Keratinocyte (primary cell): ENCODE measurements at regions not wholly inside any gene's neighbourhood (a gene's known extent, or its start where the extent isn't known, plus 50 kb on each side); places are given as distances from the start of the nearest gene placed in this dataset.

ENCODE experiments used
- DNase-seq: peaks from one replicate; pipeline ENCODE4 v3.0.0-alpha.2; 2011; ENCODE audit warnings: low read depth, missing footprints, low spot score
- FAIRE-seq: peaks from 2 replicates; lab custom pipeline; 2011; peaks lifted over from hg19 to GRCh38; lab: Jason Lieb, UNC
- H2AFZ ChIP-seq: 2 replicates; pipeline ENCODE4 v1.6.0; 2012; ENCODE audit warnings: low read length, control low read depth, inconsistent platforms; ENCODE audit not compliant: control insufficient read depth
- H3K27ac ChIP-seq: 2 replicates; pipeline ENCODE4 v1.5.1; 2011; ENCODE audit warnings: low read length; ENCODE audit not compliant: control insufficient read depth, insufficient read depth
- H3K27me3 ChIP-seq: 3 replicates; pipeline ENCODE4 v1.6.0; 2011; ENCODE audit warnings: low read length; ENCODE audit not compliant: control insufficient read depth, insufficient read depth; ENCODE audit errors: extremely low read depth
- H3K36me3 ChIP-seq, 2 experiments: 2 replicates in 1 of 2; 3 replicates in 1 of 2; pipeline ENCODE4 v1.5.1; 2011; ENCODE audit warnings: low read length in 2 of 2, mild to moderate bottlenecking in 1 of 2; ENCODE audit not compliant: control insufficient read depth in 2 of 2, insufficient read depth in 2 of 2; ENCODE audit errors: extremely low read depth in 1 of 2
- H3K4me1 ChIP-seq: 3 replicates; pipeline ENCODE4 v1.5.1; 2011; ENCODE audit warnings: low read length; ENCODE audit not compliant: control insufficient read depth, insufficient read depth; ENCODE audit errors: extremely low read depth
- H3K4me2 ChIP-seq: 3 replicates; pipeline ENCODE4 v1.6.0; 2011; ENCODE audit warnings: low read depth, low read length; ENCODE audit not compliant: control insufficient read depth, insufficient read depth; ENCODE audit errors: extremely low read depth
- H3K4me3 ChIP-seq, 3 experiments: fragments of 200-600 bp in 1 of 3; sonication (generic) in 1 of 3; 2 replicates in 2 of 3; 3 replicates in 1 of 3; pipeline ENCODE4 v1.5.1; 2011 to 2016; ENCODE audit warnings: low read length in 3 of 3, mild to moderate bottlenecking in 3 of 3, control low read depth in 2 of 3, inconsistent platforms in 1 of 3, low read depth in 1 of 3, mixed read lengths in 1 of 3, mixed run types in 1 of 3, moderate library complexity in 1 of 3; ENCODE audit not compliant: control insufficient read depth in 2 of 3, insufficient read depth in 2 of 3; ENCODE audit errors: extremely low read depth in 1 of 3
- H3K79me2 ChIP-seq: 2 replicates; pipeline ENCODE4 v1.6.0; 2012; ENCODE audit warnings: low read length; ENCODE audit not compliant: control insufficient read depth, insufficient read depth
- H3K9ac ChIP-seq: 3 replicates; pipeline ENCODE4 v1.6.0; 2011; ENCODE audit warnings: low read length; ENCODE audit not compliant: control insufficient read depth, insufficient read depth; ENCODE audit errors: extremely low read depth
- H3K9me1 ChIP-seq: 3 replicates; pipeline ENCODE4 v1.6.0; 2011; ENCODE audit warnings: low read length; ENCODE audit not compliant: control insufficient read depth, insufficient read depth; ENCODE audit errors: extremely low read depth
- H3K9me3 ChIP-seq: 2 replicates; pipeline ENCODE4 v1.5.1; 2012; ENCODE audit warnings: low read depth, low read length; ENCODE audit not compliant: control insufficient read depth
- H4K20me1 ChIP-seq: 3 replicates; pipeline ENCODE4 v1.6.0; 2011; ENCODE audit warnings: low read length; ENCODE audit not compliant: control insufficient read depth, insufficient read depth; ENCODE audit errors: extremely low read depth
- EZH2 ChIP-seq: IDR thresholded peaks from one replicate; pipeline ENCODE4 v1.6.1; 2012; ENCODE audit warnings: inconsistent platforms, mild to moderate bottlenecking, low read length, moderate library complexity
- dilution Hi-C: fragments of 300-500 bp; cut with MboI; formaldehyde crosslinking; loops from one replicate; pipeline ENCODE4 v1.7.0; 2020; ENCODE audit warnings: low sequenced_read_pairs; ENCODE audit not compliant: extremely low pct_ligation_motif_present
- TF ChIP-seq, protein P1 (sequence below), 3 experiments: IDR thresholded peaks in 1 of 3; conservative IDR thresholded peaks in 1 of 3; optimal IDR thresholded peaks in 1 of 3; 2 replicates in 2 of 3; 3 replicates in 1 of 3; pipeline versions ENCODE3 to v1.5.1; 2011; ENCODE audit warnings: low read length in 3 of 3, mild to moderate bottlenecking in 3 of 3, moderate library complexity in 2 of 3, control low read depth in 1 of 3, inconsistent platforms in 1 of 3; ENCODE audit not compliant: insufficient read depth in 2 of 3; ENCODE audit errors: extremely low read depth in 1 of 3

GRCh38 chr13:90177512-90177911 lies 1170.0 kb upstream of the MIR17HG start:
- Histone ChIP-seq H3K9me3 (no peaks in the 10 kb centered on the region), H4K20me1 (no peaks in the 10 kb centered on the region), H3K4me3 (no peak overlapping the region), H2AFZ (no peak overlapping the region), H3K9me1 (no peaks in the 10 kb centered on the region), H3K79me2 (no peaks in the 10 kb centered on the region), H3K4me1 (no peaks in the 10 kb centered on the region), H3K27me3 (no peaks in the 10 kb centered on the region), H3K36me3 (no peaks in the 10 kb centered on the region), H3K27ac (no peak overlapping the region), H3K9ac (no peak overlapping the region), H3K4me2 (no peak overlapping the region)
- DNase-seq (no peak), FAIRE-seq (no peak)
- dilution Hi-C loops: no loop called here
- TF ChIP-seq EZH2: no peak
- TF ChIP-seq, protein P1, sequence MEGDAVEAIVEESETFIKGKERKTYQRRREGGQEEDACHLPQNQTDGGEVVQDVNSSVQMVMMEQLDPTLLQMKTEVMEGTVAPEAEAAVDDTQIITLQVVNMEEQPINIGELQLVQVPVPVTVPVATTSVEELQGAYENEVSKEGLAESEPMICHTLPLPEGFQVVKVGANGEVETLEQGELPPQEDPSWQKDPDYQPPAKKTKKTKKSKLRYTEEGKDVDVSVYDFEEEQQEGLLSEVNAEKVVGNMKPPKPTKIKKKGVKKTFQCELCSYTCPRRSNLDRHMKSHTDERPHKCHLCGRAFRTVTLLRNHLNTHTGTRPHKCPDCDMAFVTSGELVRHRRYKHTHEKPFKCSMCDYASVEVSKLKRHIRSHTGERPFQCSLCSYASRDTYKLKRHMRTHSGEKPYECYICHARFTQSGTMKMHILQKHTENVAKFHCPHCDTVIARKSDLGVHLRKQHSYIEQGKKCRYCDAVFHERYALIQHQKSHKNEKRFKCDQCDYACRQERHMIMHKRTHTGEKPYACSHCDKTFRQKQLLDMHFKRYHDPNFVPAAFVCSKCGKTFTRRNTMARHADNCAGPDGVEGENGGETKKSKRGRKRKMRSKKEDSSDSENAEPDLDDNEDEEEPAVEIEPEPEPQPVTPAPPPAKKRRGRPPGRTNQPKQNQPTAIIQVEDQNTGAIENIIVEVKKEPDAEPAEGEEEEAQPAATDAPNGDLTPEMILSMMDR (optimal IDR thresholded peaks at IDR 0.05 in 1 of 3, IDR thresholded peaks at IDR 0.05 in 1 of 3, conservative IDR thresholded peaks at IDR 0.05 in 1 of 3; ENCODE audit: extremely low read depth in 1 of 3, insufficient read depth in 2 of 3, low read length in 3 of 3): no peak

GRCh38 chr13:90184355-90184754 lies 1163.1 kb upstream of the MIR17HG start:
- Histone ChIP-seq H3K27me3 (no peaks in the 10 kb centered on the region), H4K20me1 (no peaks in the 10 kb centered on the region), H3K9ac (no peak overlapping the region), H3K27ac (no peak overlapping the region), H3K4me1 (no peaks in the 10 kb centered on the region), H3K9me1 (no peaks in the 10 kb centered on the region), H3K4me3 (no peak overlapping the region), H3K9me3 (no peaks in the 10 kb centered on the region), H3K36me3 (no peaks in the 10 kb centered on the region), H2AFZ (no peak overlapping the region), H3K79me2 (no peaks in the 10 kb centered on the region), H3K4me2 (no peak overlapping the region)
- no peak for TF ChIP-seq EZH2
- TF ChIP-seq, protein P1 (optimal IDR thresholded peaks at IDR 0.05 in 1 of 3, IDR thresholded peaks at IDR 0.05 in 1 of 3, conservative IDR thresholded peaks at IDR 0.05 in 1 of 3; ENCODE audit: extremely low read depth in 1 of 3, insufficient read depth in 2 of 3, low read length in 3 of 3): no peak
- FAIRE-seq (no peak), DNase-seq (no peak)
- dilution Hi-C loops: no loop called here
